RWPE2 (cell line): ENCODE measurements at regions not wholly inside any gene's neighbourhood (a gene's known extent, or its start where the extent isn't known, plus 50 kb on each side); places are given as distances from the start of the nearest gene placed in this dataset.

Source experiments
- ATAC-seq: fragments of 200-7000 bp; cut with Tn5 transposase; 3 replicates; pipeline ENCODE4 v1.9.1; 2021; ENCODE audit warnings: low read depth
- DNase-seq: peaks from one replicate; pipeline ENCODE4 v3.0.0-alpha.2; 2020; ENCODE audit warnings: low spot score
- H3K27ac ChIP-seq: fragments of 450-650 bp; 2 replicates; pipeline ENCODE4 v1.5.1; 2017; ENCODE audit warnings: mild to moderate bottlenecking; ENCODE audit not compliant: poor library complexity, severe bottlenecking
- H3K27me3 ChIP-seq: fragments of 250-450 bp; sonication (Bioruptor Pico); 2 replicates; pipeline ENCODE4 v1.5.1; 2021; ENCODE audit warnings: mild to moderate bottlenecking, moderate library complexity; ENCODE audit not compliant: insufficient read depth, poor library complexity, severe bottlenecking
- H3K36me3 ChIP-seq: fragments of 250-450 bp; sonication (Bioruptor Pico); 2 replicates; pipeline ENCODE4 v1.5.1; 2020; ENCODE audit warnings: low read depth, mild to moderate bottlenecking, moderate library complexity
- H3K4me1 ChIP-seq: fragments of 250-450 bp; sonication (Bioruptor Pico); 2 replicates; pipeline ENCODE4 v1.5.1; 2021; ENCODE audit warnings: mild to moderate bottlenecking, moderate library complexity; ENCODE audit not compliant: insufficient read depth, poor library complexity, severe bottlenecking
- H3K4me3 ChIP-seq: fragments of 250-450 bp; sonication (Bioruptor Pico); 2 replicates; pipeline ENCODE4 v1.5.1; 2021; ENCODE audit warnings: mild to moderate bottlenecking, moderate library complexity; ENCODE audit not compliant: severe bottlenecking
- H3K9me3 ChIP-seq: fragments of 250-450 bp; sonication (Bioruptor Pico); 2 replicates; pipeline ENCODE4 v1.5.1; 2021; ENCODE audit warnings: mild to moderate bottlenecking, moderate library complexity; ENCODE audit not compliant: severe bottlenecking
- TF ChIP-seq, protein P1 (sequence below): fragments of 450-650 bp; IDR thresholded peaks from one replicate; pipeline ENCODE4 v1.5.1; 2017; ENCODE audit warnings: mild to moderate bottlenecking, moderate library complexity; ENCODE audit not compliant: poor library complexity, severe bottlenecking

DNA sequence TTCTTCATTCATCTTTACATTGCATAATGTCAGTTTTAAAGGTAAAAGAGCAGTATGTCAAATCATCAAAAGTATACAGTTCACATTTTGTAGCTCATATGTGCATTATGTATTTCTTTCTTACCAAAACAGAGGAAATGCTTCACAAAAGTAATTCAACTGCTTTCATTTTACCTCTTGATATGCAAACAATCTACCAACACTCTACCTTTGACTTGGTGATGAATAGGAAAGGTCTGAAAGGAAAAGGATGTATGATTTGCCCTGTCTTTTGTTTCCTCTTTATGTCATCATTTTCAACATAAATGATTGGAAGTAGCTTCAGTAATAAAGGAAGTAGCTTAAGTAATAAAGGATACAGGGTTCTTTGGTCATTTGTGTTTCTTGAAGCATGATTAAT, 846.7 kb downstream of the NXPH1 start:
- Histone ChIP-seq H3K4me1 (no peaks in the 10 kb centered on the region), H3K27ac (no peak overlapping the region), H3K36me3 (no peaks in the 10 kb centered on the region), H3K9me3 (no peaks in the 10 kb centered on the region), H3K27me3 (peaks cover 3% of the 10 kb centered on the region), H3K4me3 (no peak overlapping the region)
- ATAC-seq (no peak), DNase-seq (no peak)
- TF ChIP-seq, protein P1, sequence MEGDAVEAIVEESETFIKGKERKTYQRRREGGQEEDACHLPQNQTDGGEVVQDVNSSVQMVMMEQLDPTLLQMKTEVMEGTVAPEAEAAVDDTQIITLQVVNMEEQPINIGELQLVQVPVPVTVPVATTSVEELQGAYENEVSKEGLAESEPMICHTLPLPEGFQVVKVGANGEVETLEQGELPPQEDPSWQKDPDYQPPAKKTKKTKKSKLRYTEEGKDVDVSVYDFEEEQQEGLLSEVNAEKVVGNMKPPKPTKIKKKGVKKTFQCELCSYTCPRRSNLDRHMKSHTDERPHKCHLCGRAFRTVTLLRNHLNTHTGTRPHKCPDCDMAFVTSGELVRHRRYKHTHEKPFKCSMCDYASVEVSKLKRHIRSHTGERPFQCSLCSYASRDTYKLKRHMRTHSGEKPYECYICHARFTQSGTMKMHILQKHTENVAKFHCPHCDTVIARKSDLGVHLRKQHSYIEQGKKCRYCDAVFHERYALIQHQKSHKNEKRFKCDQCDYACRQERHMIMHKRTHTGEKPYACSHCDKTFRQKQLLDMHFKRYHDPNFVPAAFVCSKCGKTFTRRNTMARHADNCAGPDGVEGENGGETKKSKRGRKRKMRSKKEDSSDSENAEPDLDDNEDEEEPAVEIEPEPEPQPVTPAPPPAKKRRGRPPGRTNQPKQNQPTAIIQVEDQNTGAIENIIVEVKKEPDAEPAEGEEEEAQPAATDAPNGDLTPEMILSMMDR, result no peak

DNA sequence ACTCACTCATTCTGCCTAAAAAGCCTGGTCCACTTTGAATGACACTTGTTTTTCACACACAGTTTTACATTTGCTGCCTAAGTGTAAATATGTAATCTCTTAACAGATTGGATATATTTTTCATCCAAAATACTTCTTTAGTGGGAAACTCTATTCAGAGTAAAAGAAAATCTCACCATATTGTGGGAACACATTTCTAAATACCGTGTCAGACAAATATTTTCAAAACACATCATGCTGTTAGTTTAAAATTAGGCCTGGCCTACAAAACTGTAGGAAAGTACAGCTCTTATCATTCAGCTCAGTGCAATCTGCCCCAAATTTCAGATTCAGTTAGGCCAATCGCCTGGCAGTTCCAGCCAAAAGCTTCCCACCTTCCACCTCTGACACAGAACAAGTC, 849.8 kb downstream of the NXPH1 start:
- DNase-seq, result no peak
- Histone ChIP-seq H3K9me3 (no peaks in the 10 kb centered on the region), H3K4me1 (no peaks in the 10 kb centered on the region), H3K4me3 (no peak overlapping the region), H3K27ac (no peak overlapping the region), H3K27me3 (no peaks in the 10 kb centered on the region), H3K36me3 (no peaks in the 10 kb centered on the region)
- no peak for ATAC-seq
- TF ChIP-seq, protein P1, result no peak

DNA sequence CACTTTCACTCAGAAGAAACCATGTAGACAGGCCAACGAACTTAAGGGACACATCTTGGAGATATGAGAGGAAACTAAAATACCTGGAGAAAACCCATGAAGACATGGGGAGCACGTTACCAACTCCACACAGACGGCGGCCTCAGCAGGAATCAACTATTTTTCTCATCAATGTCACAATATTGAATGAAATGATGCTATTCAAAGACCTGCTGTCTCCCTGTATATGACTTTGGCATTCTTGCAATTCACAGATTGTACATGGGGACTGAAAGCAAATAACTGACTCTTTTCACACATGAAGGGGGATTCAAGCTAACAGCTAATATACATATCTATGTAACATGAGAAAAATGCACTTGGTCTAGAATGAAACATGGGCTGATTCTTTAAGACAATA, 869.0 kb downstream of the NXPH1 start:
- H3K4me1 ChIP-seq, result no peaks in the 10 kb centered on the region
- TF ChIP-seq, protein P1, result no peak
- H3K27ac ChIP-seq, result no peak overlapping the region
- no peak overlapping the region for H3K4me3 ChIP-seq
- DNase-seq (no peak), ATAC-seq (no peak)
- no peaks in the 10 kb centered on the region for H3K9me3 ChIP-seq
- no peaks in the 10 kb centered on the region for H3K36me3 ChIP-seq
- no peaks in the 10 kb centered on the region for H3K27me3 ChIP-seq

DNA sequence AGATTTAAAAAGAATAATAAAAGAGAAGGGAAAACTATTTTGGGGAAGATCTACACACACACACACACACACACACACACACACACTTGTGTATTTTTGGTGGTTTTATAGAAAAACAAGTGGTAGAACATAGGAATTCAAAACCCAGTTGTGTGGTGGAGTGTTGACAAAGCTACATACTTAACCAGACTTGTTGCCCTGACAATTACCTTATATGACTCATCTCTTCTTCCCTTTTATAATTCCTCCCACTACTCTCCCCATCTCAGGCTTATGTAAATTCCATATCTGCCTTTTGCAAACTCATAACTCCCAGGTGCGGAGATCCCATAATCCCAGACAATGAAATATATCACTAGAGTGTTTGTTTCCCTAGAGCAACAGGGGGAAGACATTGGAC, 873.7 kb downstream of the NXPH1 start:
- no peak for DNase-seq
- TF ChIP-seq, protein P1, result no peak
- no peak overlapping the region for H3K27ac ChIP-seq
- H3K4me3 ChIP-seq, result no peak overlapping the region
- H3K4me1 ChIP-seq, result no peaks in the 10 kb centered on the region
- H3K36me3 ChIP-seq, result no peaks in the 10 kb centered on the region
- no peaks in the 10 kb centered on the region for H3K9me3 ChIP-seq
- 0 out of 3 replicates have a peak, but pooled peaks have one; percentile 50 for ATAC-seq
- no peaks in the 10 kb centered on the region for H3K27me3 ChIP-seq

DNA sequence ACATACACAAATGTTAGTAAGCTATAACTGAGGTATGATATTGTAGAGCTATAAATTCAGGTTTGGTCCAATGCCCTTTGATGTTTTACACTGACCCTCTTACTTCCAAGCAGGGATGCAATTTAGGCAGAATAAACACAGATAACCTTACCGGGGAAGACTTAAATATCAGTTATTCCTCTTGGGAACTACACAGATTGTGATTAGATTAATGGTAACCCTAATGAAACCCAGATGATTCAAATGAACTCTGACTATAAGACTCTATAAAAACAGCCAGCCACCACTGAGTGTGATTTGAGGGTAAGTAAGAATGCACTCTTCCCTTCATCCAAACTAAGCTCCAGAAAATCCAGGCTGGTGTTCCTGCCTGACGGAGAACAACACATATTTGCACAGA, 891.1 kb downstream of the NXPH1 start:
- no peaks in the 10 kb centered on the region for H3K27me3 ChIP-seq
- no peak for ATAC-seq
- H3K36me3 ChIP-seq, result no peaks in the 10 kb centered on the region
- H3K27ac ChIP-seq, result no peak overlapping the region
- H3K4me1 ChIP-seq, result no peaks in the 10 kb centered on the region
- TF ChIP-seq, protein P1, result no peak
- DNase-seq, result no peak
- no peak overlapping the region for H3K4me3 ChIP-seq
- no peaks in the 10 kb centered on the region for H3K9me3 ChIP-seq
